Ascending aorta (tissue), 2 donors: ENCODE measurements at regions not wholly inside any gene's neighbourhood (a gene's known extent, or its start where the extent isn't known, plus 50 kb on each side); places are given as distances from the start of the nearest gene placed in this dataset.

Experiments
- DNase-seq, 2 donors: peaks; one replicate each; pipeline ENCODE4 v3.0.0-alpha.2; 2019; ENCODE audit warnings: low spot score in 2 of 2
- H3K27ac ChIP-seq, 2 donors: fragments of 200-600 bp; sonication (generic); one replicate each; pipeline ENCODE4 v1.5.1; 2016 to 2017; ENCODE audit warnings: mild to moderate bottlenecking in 1 of 2
- H3K27me3 ChIP-seq: fragments of 200-600 bp; sonication (generic); one replicate; pipeline ENCODE4 v1.5.1; 2017
- H3K36me3 ChIP-seq, 2 donors: fragments of 200-600 bp; sonication (generic); one replicate each; pipeline ENCODE4 v1.5.1; 2016
- H3K4me1 ChIP-seq, 2 donors: fragments of 200-600 bp; sonication (generic); one replicate each; pipeline ENCODE4 v1.5.1; 2016 to 2017; ENCODE audit warnings: mild to moderate bottlenecking in 1 of 2
- H3K4me3 ChIP-seq, 2 donors: fragments of 200-600 bp; sonication (generic); one replicate each; pipeline ENCODE4 v1.5.1; 2016 to 2017; ENCODE audit warnings: mild to moderate bottlenecking in 1 of 2
- H3K9me3 ChIP-seq, 2 donors: fragments of 200-600 bp; sonication (generic); one replicate each; pipeline ENCODE4 v1.5.1; 2016
- intact Hi-C: fragments of 100-400 bp; cut with DNase I; formaldehyde crosslinking; loops from one replicate; pipeline ENCODE4 v1.15.1; 2023
- TF ChIP-seq, protein P1 (sequence below), 3 experiments: fragments of 200-600 bp in 2 of 3; fragments of 450-650 bp in 1 of 3; sonication (generic) in 2 of 3; IDR thresholded peaks; one replicate each; pipeline ENCODE4 v1.5.1; 2016 to 2019; ENCODE audit warnings: antibody characterized with exemption in 3 of 3, mild to moderate bottlenecking in 1 of 3, moderate library complexity in 1 of 3

DNA sequence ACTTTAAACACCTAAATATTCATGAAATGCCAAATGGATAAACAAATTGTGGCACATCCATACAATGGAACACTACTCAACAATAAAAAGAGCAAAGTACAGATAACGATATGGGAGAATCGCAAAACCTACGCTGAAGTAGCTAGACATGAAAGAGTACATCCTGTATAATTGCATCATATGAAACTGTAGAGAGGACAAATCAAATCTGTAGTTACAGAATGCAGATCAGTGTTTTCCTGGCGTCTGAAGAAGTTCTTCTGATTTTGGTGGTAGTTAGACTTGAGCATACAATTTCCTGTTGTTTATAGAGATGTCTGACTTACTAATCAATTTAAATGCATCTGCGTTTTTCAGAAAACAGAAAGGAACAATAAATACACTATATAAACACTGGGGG, 394.4 kb downstream of the SOCS6 start:
- TF ChIP-seq, protein P1, sequence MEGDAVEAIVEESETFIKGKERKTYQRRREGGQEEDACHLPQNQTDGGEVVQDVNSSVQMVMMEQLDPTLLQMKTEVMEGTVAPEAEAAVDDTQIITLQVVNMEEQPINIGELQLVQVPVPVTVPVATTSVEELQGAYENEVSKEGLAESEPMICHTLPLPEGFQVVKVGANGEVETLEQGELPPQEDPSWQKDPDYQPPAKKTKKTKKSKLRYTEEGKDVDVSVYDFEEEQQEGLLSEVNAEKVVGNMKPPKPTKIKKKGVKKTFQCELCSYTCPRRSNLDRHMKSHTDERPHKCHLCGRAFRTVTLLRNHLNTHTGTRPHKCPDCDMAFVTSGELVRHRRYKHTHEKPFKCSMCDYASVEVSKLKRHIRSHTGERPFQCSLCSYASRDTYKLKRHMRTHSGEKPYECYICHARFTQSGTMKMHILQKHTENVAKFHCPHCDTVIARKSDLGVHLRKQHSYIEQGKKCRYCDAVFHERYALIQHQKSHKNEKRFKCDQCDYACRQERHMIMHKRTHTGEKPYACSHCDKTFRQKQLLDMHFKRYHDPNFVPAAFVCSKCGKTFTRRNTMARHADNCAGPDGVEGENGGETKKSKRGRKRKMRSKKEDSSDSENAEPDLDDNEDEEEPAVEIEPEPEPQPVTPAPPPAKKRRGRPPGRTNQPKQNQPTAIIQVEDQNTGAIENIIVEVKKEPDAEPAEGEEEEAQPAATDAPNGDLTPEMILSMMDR (IDR thresholded peaks at IDR 0.05), result no peak
- Histone ChIP-seq H3K9me3 (no peaks in the 10 kb centered on the region), H3K4me1 (no peaks in the 10 kb centered on the region)

DNA sequence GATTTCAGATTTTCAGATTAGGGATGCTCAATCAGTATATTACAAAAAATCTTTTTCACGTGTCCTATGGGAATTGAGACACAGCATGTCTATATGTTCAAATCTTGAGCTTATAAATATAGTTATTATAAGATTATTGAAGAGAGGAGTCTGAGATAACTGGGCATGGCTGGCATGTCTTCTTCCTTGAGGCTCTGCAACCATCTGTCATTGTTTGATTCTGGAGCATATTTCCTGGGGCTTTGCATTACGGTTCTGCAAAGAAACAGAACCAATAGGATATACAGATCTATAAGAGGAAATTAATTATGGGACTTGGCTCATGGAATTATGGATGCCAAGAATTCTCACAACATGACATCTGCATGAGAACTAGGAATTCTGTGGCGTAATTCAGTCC, 386.1 kb downstream of the SOCS6 start:
- Histone ChIP-seq H3K36me3 (no peaks in the 10 kb centered on the region), H3K9me3 (no peaks in the 10 kb centered on the region), H3K27me3 (no peaks in the 10 kb centered on the region), H3K4me1 (no peaks in the 10 kb centered on the region), H3K4me3 (no peak overlapping the region), H3K27ac (no peak overlapping the region)
- no peak for DNase-seq
- TF ChIP-seq, protein P1 (IDR thresholded peaks at IDR 0.05), result no peak
- intact Hi-C loops, result no loop called here

More for the DNA sequence above, 394.4 kb downstream of the SOCS6 start:
- Histone ChIP-seq H3K36me3 (no peaks in the 10 kb centered on the region), H3K4me3 (no peak overlapping the region), H3K27ac (no peak overlapping the region), H3K27me3 (no peaks in the 10 kb centered on the region)
- intact Hi-C loops, result no loop called here
- DNase-seq, result no peak

DNA sequence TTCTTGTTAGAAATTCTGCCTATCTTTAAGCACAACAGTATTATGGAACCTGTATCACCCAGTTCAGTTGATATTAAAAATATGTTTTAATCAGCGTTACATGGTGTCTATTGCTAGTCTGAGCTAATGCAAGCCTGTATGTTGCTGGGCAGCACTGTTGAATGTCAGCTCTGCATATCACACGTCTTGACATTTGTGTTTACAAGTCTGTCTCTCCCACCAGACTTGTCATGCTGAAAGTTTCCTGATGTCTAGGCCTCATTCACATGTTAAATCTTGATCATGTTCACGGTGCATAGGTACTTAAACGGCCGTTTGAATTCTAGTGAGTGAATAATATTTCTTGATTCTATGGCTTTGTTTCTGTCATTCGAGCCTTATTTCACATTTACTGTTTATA, 385.0 kb downstream of the SOCS6 start:
- no peaks in the 10 kb centered on the region for H3K36me3 ChIP-seq
- intact Hi-C loops, result no loop called here
- H3K27me3 ChIP-seq, result no peaks in the 10 kb centered on the region
- no peaks in the 10 kb centered on the region for H3K9me3 ChIP-seq
- no peak overlapping the region for H3K4me3 ChIP-seq
- H3K27ac ChIP-seq, result no peak overlapping the region
- TF ChIP-seq, protein P1 (IDR thresholded peaks at IDR 0.05), result no peak
- no peak for DNase-seq
- no peaks in the 10 kb centered on the region for H3K4me1 ChIP-seq

DNA sequence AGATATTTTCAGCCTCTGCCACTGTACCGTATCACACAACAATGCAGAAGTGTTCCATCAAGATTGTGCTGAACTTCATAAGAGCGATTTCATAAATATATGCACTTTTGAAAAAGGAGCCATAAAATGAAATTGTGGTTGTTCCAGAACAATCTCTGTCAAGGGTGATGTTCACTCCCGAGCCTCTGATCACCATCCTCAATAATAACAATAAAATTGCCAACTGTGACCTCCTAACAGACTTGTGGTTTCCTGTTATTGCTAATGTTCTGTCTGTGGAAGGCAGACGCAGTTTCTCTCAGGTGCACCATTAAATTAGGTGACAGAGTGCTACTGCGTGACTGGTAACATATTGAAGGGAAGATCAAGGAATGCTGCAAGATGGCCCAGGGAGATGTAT, 383.7 kb downstream of the SOCS6 start:
- no peaks in the 10 kb centered on the region for H3K27me3 ChIP-seq
- TF ChIP-seq, protein P1 (IDR thresholded peaks at IDR 0.05), result no peak
- intact Hi-C loops, result no loop called here
- no peak for DNase-seq
- H3K9me3 ChIP-seq, result no peaks in the 10 kb centered on the region
- H3K4me3 ChIP-seq, result no peak overlapping the region
- no peaks in the 10 kb centered on the region for H3K4me1 ChIP-seq
- no peak overlapping the region for H3K27ac ChIP-seq
- H3K36me3 ChIP-seq, result no peaks in the 10 kb centered on the region

DNA sequence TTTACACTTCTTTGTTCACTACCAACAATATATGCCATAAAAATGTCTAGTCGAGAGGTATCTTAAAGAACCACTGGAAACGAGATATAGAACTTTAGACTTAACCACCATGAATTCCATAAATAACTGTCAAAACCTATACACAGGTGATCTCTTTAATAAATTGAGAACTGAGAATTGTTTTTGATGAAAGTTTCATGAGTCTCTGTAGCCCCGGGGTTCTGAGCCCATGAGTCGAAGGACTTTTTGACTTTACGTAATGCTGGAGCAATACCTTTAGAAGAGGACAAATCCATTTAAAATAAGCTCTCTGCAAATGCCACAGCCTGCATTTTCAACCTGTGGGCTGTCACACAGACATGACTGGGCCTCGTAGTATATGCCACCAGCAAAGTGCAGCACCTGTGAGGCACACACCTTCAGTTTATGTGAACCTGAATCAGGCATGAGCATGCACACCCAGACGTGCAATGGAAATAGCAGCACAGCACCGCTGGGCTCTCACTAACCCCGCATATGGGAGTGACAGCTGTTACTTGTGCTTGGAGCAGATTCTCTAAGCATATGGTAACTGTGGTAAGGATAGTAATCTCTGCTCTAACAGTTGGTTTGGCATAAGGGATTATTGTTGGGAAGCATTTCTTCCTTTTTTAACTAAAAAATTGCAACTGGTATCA, 383.2 kb downstream of the SOCS6 start:
- no peaks in the 10 kb centered on the region for H3K9me3 ChIP-seq
- no peak for DNase-seq
- H3K4me3 ChIP-seq, result no peak overlapping the region
- TF ChIP-seq, protein P1 (IDR thresholded peaks at IDR 0.05), result no peak
- no peaks in the 10 kb centered on the region for H3K4me1 ChIP-seq
- H3K36me3 ChIP-seq, result no peaks in the 10 kb centered on the region
- H3K27me3 ChIP-seq, result no peaks in the 10 kb centered on the region
- intact Hi-C loops, result no loop called here
- no peak overlapping the region for H3K27ac ChIP-seq

DNA sequence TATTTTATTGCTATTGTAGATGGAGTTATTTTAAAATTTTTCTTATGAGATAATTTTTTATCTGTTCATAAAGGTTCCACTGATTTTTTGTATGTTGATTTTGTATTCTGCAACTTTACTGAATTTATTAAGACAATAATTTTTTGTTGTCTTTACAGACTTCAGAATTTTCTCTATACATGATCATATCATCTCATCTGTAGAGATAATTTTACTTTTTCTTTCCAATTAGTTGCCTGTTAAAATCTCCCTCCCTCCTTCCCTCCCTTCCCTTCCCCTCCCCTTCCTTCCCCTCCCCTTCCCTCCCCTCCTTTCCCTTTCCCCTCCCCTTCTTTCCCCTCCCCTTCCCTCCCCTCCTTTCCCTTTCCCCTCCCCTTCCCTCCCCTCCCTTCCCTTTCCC, 378.1 kb downstream of the SOCS6 start:
- Histone ChIP-seq H3K27me3 (no peaks in the 10 kb centered on the region), H3K36me3 (no peaks in the 10 kb centered on the region), H3K4me3 (no peak overlapping the region), H3K9me3 (no peaks in the 10 kb centered on the region), H3K4me1 (no peaks in the 10 kb centered on the region), H3K27ac (no peak overlapping the region)
- no peak for DNase-seq
- intact Hi-C loops, result no loop called here
- TF ChIP-seq, protein P1 (IDR thresholded peaks at IDR 0.05), result no peak
